Heart left ventricle (tissue), 13 donors: ENCODE measurements at regions not wholly inside any gene's neighbourhood (a gene's known extent, or its start where the extent isn't known, plus 50 kb on each side); places are given as distances from the start of the nearest gene placed in this dataset.

Source experiments
- CTCF ChIP-seq, 12 donors: fragments of 200-600 bp; sonication (generic) in 4 of 12; IDR thresholded peaks; one replicate each; pipeline versions ENCODE4 v1.5.0 to v1.8.0; 2018 to 2022; ENCODE audit warnings: antibody characterized with exemption in 12 of 12, mild to moderate bottlenecking in 5 of 12
- POLR2A ChIP-seq, 2 donors: fragments of 450-650 bp; IDR thresholded peaks; one replicate each; pipeline ENCODE4 v1.6.1; 2017; ENCODE audit warnings: antibody characterized with exemption in 2 of 2, mild to moderate bottlenecking in 2 of 2, moderate library complexity in 2 of 2
- donor health status: ischemic (EF 13 %, LVEDD 7.1; RV severe dilation, severe dysfunction).
- donor health status: DM: no; HTN: yes; CAD: no.
- donor health status: DM: no; HTN: no; CAD: no.
- donor health status: ischemic (EF 25% LVEDD 6.9; RV normal size, moderate dysfunction).
- donor health status: ischemic (EF 25% LVEDD 5.7; RV mildly dilated, moderate dysfunction).
- donor health status: ischemic (EF 35%, LVEDD 5.7; RV mildly dilated, moderate dysfunction).
- donor health status: nonischemic (EF 11% LVEDD 7.7; RV severe dilation, severe dysfunction).
- donor health status: DM: yes; HTN: yes; CAD: no.
- donor health status: PGD.
- donor health status: ischemic (EF 29% LVEDD 5.4; RV normal size, mild dysfunction).
- donor health status: nonischemic (EF 23%, LVEDD 6.1; RV moderate dilation, normal function).

- TF ChIP-seq CTCF (IDR thresholded peaks at IDR 0.05), result no peak
- no peak for TF ChIP-seq POLR2A (IDR thresholded peaks at IDR 0.05)
Measured at GRCh38 chr5:34556509-34556782, 99.7 kb upstream of the RAI14 start.
